ENCODE measurements at regions not wholly inside any gene's neighbourhood (a gene's known extent, or its start where the extent isn't known, plus 50 kb on each side); places are given as distances from the start of the nearest gene placed in this dataset.

DNA sequence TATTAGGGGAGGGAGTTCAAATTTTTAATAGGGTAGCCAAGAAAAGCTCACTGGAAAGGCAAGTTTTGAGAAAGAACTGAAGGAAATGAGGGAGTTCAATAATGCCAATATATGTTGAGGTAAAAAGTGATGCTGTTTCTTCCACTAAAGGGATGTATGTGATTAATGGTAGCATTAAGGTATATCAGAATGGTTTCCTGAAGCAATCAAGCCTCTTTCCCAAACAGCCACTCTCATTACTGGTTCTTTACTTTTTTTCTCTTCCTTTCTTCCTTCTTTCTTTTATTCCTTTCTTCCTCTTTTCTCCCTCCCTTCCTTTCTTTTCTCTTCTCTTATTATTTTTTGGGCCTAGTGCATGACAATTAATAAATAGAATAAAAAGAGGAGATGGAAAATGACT, 433.5 kb downstream of the SATB2 start:
- Histone ChIP-seq H3K36me3 (ENCODE audit: insufficient read depth, low read length) (no peaks in the 10 kb centered on the region), H3K4me1 (ENCODE audit: control insufficient read depth, insufficient read depth, low read length) (no peaks in the 10 kb centered on the region), H3K4me2 (ENCODE audit: low read length) (no peak overlapping the region), H3K27me3 (ENCODE audit: control insufficient read depth, insufficient read depth, low read length) (no peaks in the 10 kb centered on the region), H3K9me3 (replicated peaks; ENCODE audit: low read length) (no peaks in the 10 kb centered on the region), H3K4me3 (ENCODE audit: low read length) (no peak overlapping the region), H3K9ac (ENCODE audit: low read depth, low read length) (no peak overlapping the region)

GRCh38 chr2:199019898-199020507, 437.7 kb downstream of the SATB2 start:
- Histone ChIP-seq H3K4me1 (ENCODE audit: control insufficient read depth, insufficient read depth, low read length) (no peaks in the 10 kb centered on the region), H3K4me3 (ENCODE audit: low read length) (no peak overlapping the region), H3K27me3 (ENCODE audit: control insufficient read depth, insufficient read depth, low read length) (no peaks in the 10 kb centered on the region), H3K9ac (ENCODE audit: low read depth, low read length) (no peak overlapping the region), H3K4me2 (ENCODE audit: low read length) (no peak overlapping the region), H3K9me3 (replicated peaks; ENCODE audit: low read length) (no peaks in the 10 kb centered on the region), H3K36me3 (ENCODE audit: insufficient read depth, low read length) (no peaks in the 10 kb centered on the region)

GRCh38 chr2:199018826-199019225, 438.9 kb downstream of the SATB2 start:
- H3K9me3 ChIP-seq (replicated peaks; ENCODE audit: low read length), result no peaks in the 10 kb centered on the region

DNA sequence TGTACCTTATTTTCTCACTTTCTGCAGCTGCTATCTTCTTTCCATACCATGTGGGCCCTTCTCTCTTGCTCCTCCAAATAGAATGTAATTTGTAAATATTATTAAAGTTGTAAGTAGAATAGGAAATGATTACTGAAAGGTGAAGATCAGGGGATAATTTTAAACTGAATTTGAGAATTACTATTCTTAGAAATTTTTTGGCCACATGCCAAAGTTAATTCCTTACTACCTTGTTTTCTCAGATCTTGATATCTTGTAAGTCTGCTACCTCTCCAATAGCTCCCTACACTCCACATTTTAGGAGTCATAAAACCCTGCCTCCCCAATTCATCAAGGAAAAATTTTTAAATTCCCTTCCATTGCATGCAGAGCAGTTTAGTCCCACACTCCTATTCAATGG, 442.7 kb downstream of the SATB2 start:
- H3K4me1 ChIP-seq (ENCODE audit: control insufficient read depth, insufficient read depth, low read length), result no peaks in the 10 kb centered on the region

More at GRCh38 chr2:199018826-199019225, 438.9 kb downstream of the SATB2 start:
- Histone ChIP-seq H3K27me3 (ENCODE audit: control insufficient read depth, insufficient read depth, low read length) (no peaks in the 10 kb centered on the region), H3K4me3 (ENCODE audit: low read length) (no peak overlapping the region), H3K4me1 (ENCODE audit: control insufficient read depth, insufficient read depth, low read length) (no peaks in the 10 kb centered on the region), H3K9ac (ENCODE audit: low read depth, low read length) (no peak overlapping the region), H3K4me2 (ENCODE audit: low read length) (no peak overlapping the region), H3K36me3 (ENCODE audit: insufficient read depth, low read length) (no peaks in the 10 kb centered on the region)

GRCh38 chr2:199014226-199014625, 443.5 kb downstream of the SATB2 start:
- no peaks in the 10 kb centered on the region for H3K27me3 ChIP-seq (ENCODE audit: control insufficient read depth, insufficient read depth, low read length)
- no peaks in the 10 kb centered on the region for H3K36me3 ChIP-seq (ENCODE audit: insufficient read depth, low read length)
- no peak overlapping the region for H3K9ac ChIP-seq (ENCODE audit: low read depth, low read length)
- no peak overlapping the region for H3K4me3 ChIP-seq (ENCODE audit: low read length)
- H3K9me3 ChIP-seq (replicated peaks; ENCODE audit: low read length), result no peaks in the 10 kb centered on the region
- no peaks in the 10 kb centered on the region for H3K4me1 ChIP-seq (ENCODE audit: control insufficient read depth, insufficient read depth, low read length)
- no peak overlapping the region for H3K4me2 ChIP-seq (ENCODE audit: low read length)

More for the DNA sequence above, 442.7 kb downstream of the SATB2 start:
- Histone ChIP-seq H3K9ac (ENCODE audit: low read depth, low read length) (no peak overlapping the region), H3K4me3 (ENCODE audit: low read length) (no peak overlapping the region), H3K9me3 (replicated peaks; ENCODE audit: low read length) (no peaks in the 10 kb centered on the region), H3K36me3 (ENCODE audit: insufficient read depth, low read length) (no peaks in the 10 kb centered on the region), H3K4me2 (ENCODE audit: low read length) (no peak overlapping the region), H3K27me3 (ENCODE audit: control insufficient read depth, insufficient read depth, low read length) (no peaks in the 10 kb centered on the region)

- Histone ChIP-seq H3K4me1 (ENCODE audit: control insufficient read depth, insufficient read depth, low read length) (no peaks in the 10 kb centered on the region), H3K9ac (ENCODE audit: low read depth, low read length) (no peak overlapping the region), H3K4me2 (ENCODE audit: low read length) (no peak overlapping the region), H3K4me3 (ENCODE audit: low read length) (no peak overlapping the region), H3K9me3 (replicated peaks; ENCODE audit: low read length) (no peaks in the 10 kb centered on the region), H3K36me3 (ENCODE audit: insufficient read depth, low read length) (no peaks in the 10 kb centered on the region), H3K27me3 (ENCODE audit: control insufficient read depth, insufficient read depth, low read length) (no peaks in the 10 kb centered on the region)
Observed at GRCh38 chr2:199011908-199012307, 445.8 kb downstream of the SATB2 start.

DNA sequence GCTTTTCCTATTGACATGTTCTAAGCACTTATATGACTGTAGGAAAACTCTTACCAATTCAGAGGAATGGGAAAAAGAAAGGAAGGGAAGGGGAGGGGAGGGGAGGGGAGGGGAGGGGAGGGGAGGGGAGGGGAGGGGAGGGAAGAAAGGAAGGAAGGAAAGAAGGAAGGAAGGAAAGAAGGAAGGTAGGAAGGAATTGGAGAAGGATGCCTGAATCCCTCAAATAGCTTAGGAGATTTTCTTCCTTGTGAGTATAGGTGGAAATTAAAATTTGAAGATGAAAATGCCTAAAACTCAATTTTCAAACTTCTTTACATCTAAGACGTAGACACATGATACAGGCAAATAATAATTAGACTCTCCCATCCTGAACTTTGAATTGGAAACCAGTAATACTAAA, 463.1 kb downstream of the SATB2 start:
- H3K9ac ChIP-seq (ENCODE audit: low read depth, low read length), result no peak overlapping the region
- no peak overlapping the region for H3K4me3 ChIP-seq (ENCODE audit: low read length)
- H3K27me3 ChIP-seq (ENCODE audit: control insufficient read depth, insufficient read depth, low read length), result no peaks in the 10 kb centered on the region
- H3K4me1 ChIP-seq (ENCODE audit: control insufficient read depth, insufficient read depth, low read length), result no peaks in the 10 kb centered on the region
- no peak overlapping the region for H3K4me2 ChIP-seq (ENCODE audit: low read length)
- H3K9me3 ChIP-seq (replicated peaks; ENCODE audit: low read length), result no peaks in the 10 kb centered on the region
- H3K36me3 ChIP-seq (ENCODE audit: insufficient read depth, low read length), result no peaks in the 10 kb centered on the region

GRCh38 chr2:198991431-198991830, 466.3 kb downstream of the SATB2 start:
- Histone ChIP-seq H3K36me3 (ENCODE audit: insufficient read depth, low read length) (no peaks in the 10 kb centered on the region), H3K4me2 (ENCODE audit: low read length) (no peak overlapping the region), H3K4me1 (ENCODE audit: control insufficient read depth, insufficient read depth, low read length) (no peaks in the 10 kb centered on the region)

DNA sequence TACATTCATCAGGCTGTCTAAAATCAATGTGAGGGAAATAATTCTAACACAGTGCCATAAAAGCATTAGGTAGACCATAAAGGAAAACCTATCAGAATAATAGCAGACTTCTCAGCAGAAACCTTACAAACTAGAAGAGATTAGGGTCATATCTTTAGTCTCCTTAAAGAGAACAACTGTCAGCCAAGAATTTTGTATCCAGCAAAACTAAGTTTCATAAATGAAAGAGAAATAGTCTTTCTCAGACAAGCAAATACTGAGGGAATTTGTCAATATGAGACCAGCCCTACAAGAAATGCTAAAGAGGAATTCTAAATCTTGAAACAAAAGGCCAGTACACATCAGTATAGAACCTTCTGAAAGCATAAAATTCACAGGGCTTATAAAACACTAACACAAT, 482.0 kb downstream of the SATB2 start:
- H3K4me1 ChIP-seq (ENCODE audit: control insufficient read depth, insufficient read depth, low read length), result no peaks in the 10 kb centered on the region
- no peak overlapping the region for H3K4me3 ChIP-seq (ENCODE audit: low read length)
- H3K9me3 ChIP-seq (replicated peaks; ENCODE audit: low read length), result no peaks in the 10 kb centered on the region
- no peaks in the 10 kb centered on the region for H3K36me3 ChIP-seq (ENCODE audit: insufficient read depth, low read length)
- H3K9ac ChIP-seq (ENCODE audit: low read depth, low read length), result no peak overlapping the region
- H3K27me3 ChIP-seq (ENCODE audit: control insufficient read depth, insufficient read depth, low read length), result no peaks in the 10 kb centered on the region
- no peak overlapping the region for H3K4me2 ChIP-seq (ENCODE audit: low read length)

More at GRCh38 chr2:198991431-198991830, 466.3 kb downstream of the SATB2 start:
- Histone ChIP-seq H3K27me3 (ENCODE audit: control insufficient read depth, insufficient read depth, low read length) (no peaks in the 10 kb centered on the region), H3K9me3 (replicated peaks; ENCODE audit: low read length) (no peaks in the 10 kb centered on the region), H3K9ac (ENCODE audit: low read depth, low read length) (no peak overlapping the region), H3K4me3 (ENCODE audit: low read length) (no peak overlapping the region)

DNA sequence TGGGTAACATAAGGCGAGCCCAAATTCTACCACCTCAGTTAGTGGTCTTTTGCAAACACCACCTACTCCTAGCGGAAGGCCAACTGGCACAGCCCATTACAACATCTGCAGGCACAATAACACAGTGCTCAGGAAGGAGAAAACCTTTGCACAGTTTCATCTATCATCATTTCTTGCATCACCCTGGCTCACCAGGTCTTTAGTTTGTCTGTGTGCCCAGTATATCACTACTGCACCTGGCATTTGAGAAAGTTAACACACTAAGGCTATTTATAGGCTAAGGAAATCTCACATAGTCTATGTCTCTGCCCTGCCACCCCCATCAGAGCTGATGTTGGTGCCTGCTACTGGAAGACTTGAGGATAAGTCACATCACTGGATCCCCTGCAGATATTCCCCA, 484.0 kb downstream of the SATB2 start:
- Histone ChIP-seq H3K9me3 (replicated peaks; ENCODE audit: low read length) (no peaks in the 10 kb centered on the region), H3K4me2 (ENCODE audit: low read length) (no peak overlapping the region), H3K36me3 (ENCODE audit: insufficient read depth, low read length) (no peaks in the 10 kb centered on the region), H3K4me3 (ENCODE audit: low read length) (no peak overlapping the region), H3K4me1 (ENCODE audit: control insufficient read depth, insufficient read depth, low read length) (no peaks in the 10 kb centered on the region), H3K27me3 (ENCODE audit: control insufficient read depth, insufficient read depth, low read length) (no peaks in the 10 kb centered on the region), H3K9ac (ENCODE audit: low read depth, low read length) (no peak overlapping the region)

GRCh38 chr2:198973181-198973580, 484.6 kb downstream of the SATB2 start:
- Histone ChIP-seq H3K4me2 (ENCODE audit: low read length) (no peak overlapping the region), H3K27me3 (ENCODE audit: control insufficient read depth, insufficient read depth, low read length) (no peaks in the 10 kb centered on the region), H3K9me3 (replicated peaks; ENCODE audit: low read length) (no peaks in the 10 kb centered on the region), H3K4me3 (ENCODE audit: low read length) (no peak overlapping the region), H3K4me1 (ENCODE audit: control insufficient read depth, insufficient read depth, low read length) (no peaks in the 10 kb centered on the region), H3K9ac (ENCODE audit: low read depth, low read length) (no peak overlapping the region), H3K36me3 (ENCODE audit: insufficient read depth, low read length) (no peaks in the 10 kb centered on the region)

- no peaks in the 10 kb centered on the region for H3K4me1 ChIP-seq (ENCODE audit: control insufficient read depth, insufficient read depth, low read length)
- no peaks in the 10 kb centered on the region for H3K27me3 ChIP-seq (ENCODE audit: control insufficient read depth, insufficient read depth, low read length)
- H3K9me3 ChIP-seq (replicated peaks; ENCODE audit: low read length), result no peaks in the 10 kb centered on the region
- H3K9ac ChIP-seq (ENCODE audit: low read depth, low read length), result no peak overlapping the region
- H3K36me3 ChIP-seq (ENCODE audit: insufficient read depth, low read length), result no peaks in the 10 kb centered on the region
- no peak overlapping the region for H3K4me3 ChIP-seq (ENCODE audit: low read length)
- H3K4me2 ChIP-seq (ENCODE audit: low read length), result no peak overlapping the region
Observed at GRCh38 chr2:198968545-198968944, 489.2 kb downstream of the SATB2 start.

Measured in skeletal muscle satellite cell (primary cell).